ENCODE measurements at regions not wholly inside any gene's neighbourhood (a gene's known extent, or its start where the extent isn't known, plus 50 kb on each side); places are given as distances from the start of the nearest gene placed in this dataset.

- in situ Hi-C loops (cut with HindIII; ENCODE audit: low sequenced_read_pairs) = no loop called here
- peak; percentile 67 for TF ChIP-seq CTCF (IDR thresholded peaks at IDR 0.05; ENCODE audit: low read depth, low read length, missing control alignments)
These were observed 99.5 kb upstream of the STK39 start for GRCh38 chr2:168346725-168347477.

GRCh38 chr2:168348076-168348475 is 100.7 kb upstream of the STK39 start:
- in situ Hi-C loops (cut with HindIII; ENCODE audit: low sequenced_read_pairs) = no loop called here
- H3K4me3 ChIP-seq (ENCODE audit: low read depth, low read length) = no peak overlapping the region
- TF ChIP-seq CTCF (IDR thresholded peaks at IDR 0.05; ENCODE audit: low read depth, low read length, missing control alignments) = peak; percentile 64
- no peak for DNase-seq (ENCODE audit: low read depth)

More at GRCh38 chr2:168346725-168347477, 99.5 kb upstream of the STK39 start:
- DNase-seq (ENCODE audit: low read depth) = peak; percentile 53
- peak overlapping the region; percentile 42 for H3K4me3 ChIP-seq (ENCODE audit: low read depth, low read length)

GRCh38 chr2:168350380-168350779 is 103.0 kb upstream of the STK39 start:
- peak; percentile 8 for TF ChIP-seq CTCF (IDR thresholded peaks at IDR 0.05; ENCODE audit: low read depth, low read length, missing control alignments)
- in situ Hi-C loops (cut with HindIII; ENCODE audit: low sequenced_read_pairs) = no loop called here
- no peak overlapping the region for H3K4me3 ChIP-seq (ENCODE audit: low read depth, low read length)
- DNase-seq (ENCODE audit: low read depth) = no peak

GRCh38 chr2:168353251-168353650 is 102.8 kb upstream of the CERS6 start:
- no peak overlapping the region for H3K4me3 ChIP-seq (ENCODE audit: low read depth, low read length)
- in situ Hi-C loops (cut with HindIII; ENCODE audit: low sequenced_read_pairs) = no loop called here
- DNase-seq (ENCODE audit: low read depth) = no peak
- TF ChIP-seq CTCF (IDR thresholded peaks at IDR 0.05; ENCODE audit: low read depth, low read length, missing control alignments) = no peak

- no peak for DNase-seq (ENCODE audit: low read depth)
- H3K4me3 ChIP-seq (ENCODE audit: low read depth, low read length) = no peak overlapping the region
- no peak for TF ChIP-seq CTCF (IDR thresholded peaks at IDR 0.05; ENCODE audit: low read depth, low read length, missing control alignments)
- in situ Hi-C loops (cut with HindIII; ENCODE audit: low sequenced_read_pairs) = no loop called here
These were observed 101.6 kb upstream of the CERS6 start for GRCh38 chr2:168354499-168354898.

- no peak overlapping the region for H3K4me3 ChIP-seq (ENCODE audit: low read depth, low read length)
- in situ Hi-C loops (cut with HindIII; ENCODE audit: low sequenced_read_pairs) = no loop called here
- no peak for TF ChIP-seq CTCF (IDR thresholded peaks at IDR 0.05; ENCODE audit: low read depth, low read length, missing control alignments)
- no peak for DNase-seq (ENCODE audit: low read depth)
These were observed 101.0 kb upstream of the CERS6 start for GRCh38 chr2:168355121-168355520.

Measured in astrocyte of the cerebellum (primary cell).